Neuronal stem cell (in vitro differentiated cells): ENCODE measurements at regions not wholly inside any gene's neighbourhood (a gene's known extent, or its start where the extent isn't known, plus 50 kb on each side); places are given as distances from the start of the nearest gene placed in this dataset.

Experiments
- DNase-seq: peaks from one replicate; pipeline ENCODE4 v3.0.0-alpha.2; 2013; ENCODE audit warnings: low spot score
- H2AFZ ChIP-seq: one replicate; pipeline ENCODE4 v1.6.1; 2013; ENCODE audit warnings: mild to moderate bottlenecking, low read length, inconsistent platforms
- H2AK5ac ChIP-seq: 2 replicates; pipeline ENCODE4 v1.6.1; 2013; ENCODE audit warnings: low read depth, mild to moderate bottlenecking, inconsistent platforms, low read length, moderate library complexity, mixed read lengths
- H2BK120ac ChIP-seq: 2 replicates; pipeline ENCODE4 v1.6.1; 2013; ENCODE audit warnings: low read depth, mild to moderate bottlenecking, inconsistent platforms, low read length, moderate library complexity, mixed read lengths
- H2BK12ac ChIP-seq: one replicate; pipeline ENCODE4 v1.6.1; 2013; ENCODE audit warnings: low read length, inconsistent platforms
- H2BK15ac ChIP-seq: 2 replicates; pipeline ENCODE4 v1.6.1; 2013; ENCODE audit warnings: mild to moderate bottlenecking, low read length, inconsistent platforms, mixed read lengths
- H2BK5ac ChIP-seq: one replicate; pipeline ENCODE4 v1.6.1; 2013; ENCODE audit warnings: inconsistent platforms, mild to moderate bottlenecking, low read length, moderate library complexity
- H3K14ac ChIP-seq: one replicate; pipeline ENCODE4 v1.6.1; 2013; ENCODE audit warnings: low read length, inconsistent platforms
- H3K18ac ChIP-seq: 2 replicates; pipeline ENCODE4 v1.6.1; 2013; ENCODE audit warnings: low read length, inconsistent platforms
- H3K23ac ChIP-seq: 2 replicates; pipeline ENCODE4 v1.6.1; 2013; ENCODE audit warnings: low read depth, mild to moderate bottlenecking, mixed read lengths, low read length, inconsistent platforms; ENCODE audit not compliant: poor library complexity
- H3K27ac ChIP-seq: replicated peaks from 3 replicates; pipeline ENCODE4 v1.5.1; 2013; ENCODE audit warnings: low read length, inconsistent platforms
- H3K27me3 ChIP-seq, 3 experiments: 2 replicates each; pipeline ENCODE4 v1.6.1; 2013; ENCODE audit warnings: low read length in 3 of 3, mild to moderate bottlenecking in 2 of 3, inconsistent platforms in 1 of 3, low read depth in 1 of 3, mixed read lengths in 1 of 3, moderate library complexity in 1 of 3; ENCODE audit not compliant: control insufficient read depth in 3 of 3, insufficient read depth in 3 of 3
- H3K36me3 ChIP-seq, 2 donors: replicated peaks in 1 of 2; 2 replicates each; pipeline ENCODE4 v1.6.1; 2013; ENCODE audit warnings: low read length in 2 of 2; ENCODE audit not compliant: control insufficient read depth in 2 of 2, insufficient read depth in 2 of 2
- H3K4ac ChIP-seq: 2 replicates; pipeline ENCODE4 v1.6.1; 2013; ENCODE audit warnings: inconsistent platforms, mild to moderate bottlenecking, low read length, moderate library complexity
- H3K4me1 ChIP-seq, 2 donors: 1 replicate in 1 of 2; 2 replicates in 1 of 2; pipeline ENCODE4 v1.6.1; 2013; ENCODE audit warnings: low read length in 2 of 2, low read depth in 1 of 2; ENCODE audit not compliant: control insufficient read depth in 2 of 2, insufficient read depth in 1 of 2
- H3K4me2 ChIP-seq: one replicate; pipeline ENCODE4 v1.6.1; 2013; ENCODE audit warnings: mild to moderate bottlenecking, low read length, inconsistent platforms; ENCODE audit not compliant: insufficient read depth, poor library complexity, severe bottlenecking
- H3K4me3 ChIP-seq, 2 donors: 2 replicates each; pipeline ENCODE4 v1.5.1; 2013; ENCODE audit warnings: low read length in 2 of 2, mild to moderate bottlenecking in 2 of 2, inconsistent platforms in 1 of 2, moderate library complexity in 1 of 2
- H3K79me1 ChIP-seq: one replicate; pipeline ENCODE4 v1.6.1; 2013; ENCODE audit warnings: low read depth, mild to moderate bottlenecking, inconsistent platforms, low read length, moderate library complexity
- H3K9ac ChIP-seq: one replicate; pipeline ENCODE4 v1.6.1; 2013; ENCODE audit warnings: mild to moderate bottlenecking, low read depth, low read length, inconsistent platforms; ENCODE audit not compliant: poor library complexity
- H3K9me3 ChIP-seq, 2 donors: replicated peaks in 1 of 2; 2 replicates each; pipeline versions ENCODE3 to v1.6.1; 2013; ENCODE audit warnings: low read length in 2 of 2, mild to moderate bottlenecking in 2 of 2, inconsistent platforms in 1 of 2, low read depth in 1 of 2, mixed read lengths in 1 of 2, moderate library complexity in 1 of 2; ENCODE audit not compliant: control insufficient read depth in 2 of 2, insufficient read depth in 1 of 2
- H4K8ac ChIP-seq: one replicate; pipeline ENCODE4 v1.6.1; 2013; ENCODE audit warnings: low read depth, mild to moderate bottlenecking, inconsistent platforms, low read length, moderate library complexity
- H4K91ac ChIP-seq: one replicate; pipeline ENCODE4 v1.6.1; 2013; ENCODE audit warnings: low read length, low read depth, mild to moderate bottlenecking, inconsistent platforms; ENCODE audit not compliant: poor library complexity
- WGBS, 2 donors: extraction: QIAGEN DNeasy Blood & Tissue Kit; methylation state at CpG; one replicate each; pipeline ENCODE4 v1.1.7; 2013; ENCODE audit warnings: missing lambda C conversion rate in 2 of 2, mixed read lengths in 1 of 2; ENCODE audit not compliant: insufficient read length in 2 of 2, insufficient replicate concordance in 1 of 2; ENCODE audit errors: extremely low coverage in 2 of 2; 5-methylcytosine and 5-hydroxymethylcytosine counted together

- Histone ChIP-seq H3K9me3 (no peaks in the 10 kb centered on the region), H4K91ac (no peak overlapping the region), H3K4me2 (no peak overlapping the region), H4K8ac (no peak overlapping the region), H2AFZ (no peak overlapping the region), H3K9ac (no peak overlapping the region), H2BK5ac (no peak overlapping the region), H3K27ac (no peak overlapping the region), H2BK15ac (no peak overlapping the region), H2AK5ac (no peak overlapping the region), H3K14ac (no peak overlapping the region), H2BK120ac (no peak overlapping the region), H3K23ac (no peak overlapping the region), H2BK12ac (no peak overlapping the region), H3K4me1 (no peaks in the 10 kb centered on the region), H3K4me3 (no peak overlapping the region), H3K18ac (no peak overlapping the region), H3K4ac (no peak overlapping the region), H3K36me3 (no peaks in the 10 kb centered on the region), H3K79me1 (no peaks in the 10 kb centered on the region), H3K27me3 (no peaks in the 10 kb centered on the region)
- no peak for DNase-seq
- no CpG with 5 or more reads among the region's 4 CpGs for WGBS, 2 donors
These were observed 459.7 kb downstream of the RBFOX1 start for GRCh38 chr16:7792346-7792745.

DNA sequence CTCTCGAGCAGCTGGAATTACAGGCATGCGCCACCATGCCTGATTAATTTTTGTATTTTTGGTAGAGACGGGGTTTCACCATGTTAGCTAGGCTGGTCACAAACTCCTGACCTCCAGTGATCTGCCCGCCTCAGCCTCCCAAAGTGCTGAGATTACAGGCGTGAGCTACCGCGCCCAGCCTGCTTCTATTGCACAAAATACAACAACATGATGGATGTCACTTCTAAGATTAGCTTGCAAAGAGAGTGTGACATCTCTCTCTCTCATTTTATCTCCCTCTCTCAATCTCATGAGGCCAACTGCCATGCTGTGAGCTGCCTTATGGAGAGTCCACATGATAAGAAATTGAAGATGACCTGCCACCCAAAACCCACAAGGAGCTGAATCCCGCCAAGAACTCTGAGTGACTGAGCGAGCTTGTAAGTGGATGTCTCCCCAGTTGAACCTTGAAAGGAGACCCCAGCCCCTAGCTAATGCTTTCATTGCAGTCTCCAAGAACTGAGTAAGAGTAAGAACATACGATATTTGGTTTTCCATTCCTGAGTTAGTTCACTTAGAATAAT lies 458.5 kb downstream of the RBFOX1 start:
- DNase-seq = no peak
- Histone ChIP-seq H3K27me3 (no peaks in the 10 kb centered on the region), H3K9ac (no peak overlapping the region), H3K4ac (no peak overlapping the region), H2BK12ac (no peak overlapping the region), H3K4me1 (no peaks in the 10 kb centered on the region), H3K9me3 (no peaks in the 10 kb centered on the region), H2BK15ac (no peak overlapping the region), H2BK120ac (no peak overlapping the region), H3K79me1 (no peaks in the 10 kb centered on the region), H3K27ac (no peak overlapping the region), H3K14ac (no peak overlapping the region), H3K4me3 (no peak overlapping the region), H4K91ac (no peak overlapping the region), H3K4me2 (no peak overlapping the region), H2BK5ac (no peak overlapping the region), H3K36me3 (no peaks in the 10 kb centered on the region), H2AK5ac (no peak overlapping the region), H3K18ac (no peak overlapping the region), H3K23ac (no peak overlapping the region), H4K8ac (no peak overlapping the region), H2AFZ (no peak overlapping the region)
- WGBS, 2 donors = no CpG with 5 or more reads among the region's 10 CpGs

- Histone ChIP-seq H3K4me1 (no peaks in the 10 kb centered on the region), H2BK15ac (no peak overlapping the region), H3K18ac (no peak overlapping the region), H3K9ac (no peak overlapping the region), H3K27ac (no peak overlapping the region), H3K79me1 (no peaks in the 10 kb centered on the region), H3K27me3 (no peaks in the 10 kb centered on the region), H2AK5ac (no peak overlapping the region), H4K91ac (no peak overlapping the region), H3K4ac (no peak overlapping the region), H3K4me3 (no peak overlapping the region), H2BK5ac (no peak overlapping the region), H3K9me3 (no peaks in the 10 kb centered on the region), H2AFZ (no peak overlapping the region), H3K23ac (no peak overlapping the region), H3K14ac (no peak overlapping the region), H3K4me2 (no peak overlapping the region), H3K36me3 (no peaks in the 10 kb centered on the region), H2BK12ac (no peak overlapping the region), H4K8ac (no peak overlapping the region), H2BK120ac (no peak overlapping the region)
- WGBS, 2 donors = 96 to 100% methylated on average over 1 of the region's 1 CpG
- no peak for DNase-seq
These were observed 442.4 kb downstream of the RBFOX1 start for GRCh38 chr16:7775072-7775488.

DNA sequence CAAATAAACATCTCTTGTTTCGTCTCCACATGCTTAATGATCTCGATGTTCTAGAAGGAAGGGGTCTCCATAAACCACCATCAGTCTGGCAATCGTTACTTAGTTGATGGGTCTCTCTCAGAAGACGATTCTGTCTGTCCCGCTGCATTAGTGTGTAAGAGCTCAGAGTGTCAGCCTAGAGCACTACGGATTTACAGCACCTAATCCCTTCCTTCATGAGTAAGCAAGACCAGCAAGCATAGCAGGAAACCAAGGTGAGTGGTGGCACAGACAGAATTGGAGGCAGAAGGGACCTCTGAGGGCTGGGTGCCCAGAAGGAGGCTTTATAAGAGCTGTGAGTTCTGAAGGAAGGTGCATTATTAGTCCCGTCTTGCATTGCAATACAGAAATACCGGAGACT lies 440.1 kb downstream of the RBFOX1 start:
- no peaks in the 10 kb centered on the region for H3K79me1 ChIP-seq
- no peak overlapping the region for H3K4me2 ChIP-seq
- no peak overlapping the region for H3K23ac ChIP-seq
- no peak overlapping the region for H2AK5ac ChIP-seq
- no peaks in the 10 kb centered on the region for H3K27me3 ChIP-seq
- H3K4ac ChIP-seq = no peak overlapping the region
- no peak overlapping the region for H3K14ac ChIP-seq
- no peak overlapping the region for H4K8ac ChIP-seq
- no peaks in the 10 kb centered on the region for H3K4me1 ChIP-seq
- no peaks in the 10 kb centered on the region for H3K9me3 ChIP-seq
- WGBS, 2 donors = no CpG with 5 or more reads among the region's 8 CpGs
- no peak overlapping the region for H2BK12ac ChIP-seq
- no peak overlapping the region for H2AFZ ChIP-seq
- H3K4me3 ChIP-seq = no peak overlapping the region
- H3K36me3 ChIP-seq = no peaks in the 10 kb centered on the region
- H3K9ac ChIP-seq = no peak overlapping the region
- no peak overlapping the region for H2BK5ac ChIP-seq
- no peak overlapping the region for H3K27ac ChIP-seq
- H3K18ac ChIP-seq = no peak overlapping the region
- H2BK120ac ChIP-seq = no peak overlapping the region
- no peak for DNase-seq
- no peak overlapping the region for H4K91ac ChIP-seq
- no peak overlapping the region for H2BK15ac ChIP-seq
